IMR-90 (cell line): ENCODE measurements at regions not wholly inside any gene's neighbourhood (a gene's known extent, or its start where the extent isn't known, plus 50 kb on each side); places are given as distances from the start of the nearest gene placed in this dataset.

Experiments
- ATAC-seq: fragments of 200-7000 bp; cut with Tn5 transposase; 2 replicates; pipeline ENCODE4 v1.9.1; 2020; ENCODE audit warnings: low read depth, mild to moderate bottlenecking, moderate library complexity
- BruUV-seq: library from RNA; stranded (reverse); fragments of 400-500 nt; replicated peaks from 2 replicates; lab custom pipeline; 2021; lab: Mats Ljungman, UMichigan
- CTCF ChIA-PET: fragments of 300-600 bp; formaldehyde crosslinking; extraction: SDS; loops from one replicate; lab custom pipeline; 2021; ENCODE audit warnings: antibody characterized with exemption; lab: Yijun Ruan, JAX
- POLR2A ChIA-PET: fragments of 300-600 bp; sonication (Branson Sonifier 250); formaldehyde crosslinking; loops from one replicate; lab custom pipeline; 2022; ENCODE audit warnings: antibody characterized with exemption; ENCODE audit not compliant: unreplicated experiment; lab: Charles Lee
- DNase-seq: peaks from one replicate; pipeline ENCODE4 v3.0.0; 2013
- H2AFZ ChIP-seq: replicated peaks from 2 replicates; pipeline ENCODE3; 2013; ENCODE audit warnings: low read length, mild to moderate bottlenecking; ENCODE audit not compliant: poor library complexity
- H2AK5ac ChIP-seq: 2 replicates; pipeline ENCODE4 v1.6.1; 2013; ENCODE audit warnings: low read depth, low read length, inconsistent platforms
- H2AK9ac ChIP-seq: replicated peaks from 2 replicates; pipeline ENCODE3; 2013; ENCODE audit warnings: mild to moderate bottlenecking, low read depth, low read length, moderate library complexity; ENCODE audit not compliant: poor library complexity
- H2BK120ac ChIP-seq: 2 replicates; pipeline ENCODE4 v1.6.1; 2013; ENCODE audit warnings: low read depth, low read length, inconsistent platforms
- H2BK15ac ChIP-seq: 3 replicates; pipeline ENCODE4 v1.6.1; 2013; ENCODE audit warnings: low read depth, low read length, inconsistent platforms
- H2BK20ac ChIP-seq: 2 replicates; pipeline ENCODE4 v1.6.1; 2013; ENCODE audit warnings: low read depth, mild to moderate bottlenecking, inconsistent platforms, low read length, moderate library complexity
- H2BK5ac ChIP-seq: 2 replicates; pipeline ENCODE4 v1.6.1; 2013; ENCODE audit warnings: mild to moderate bottlenecking, low read depth, low read length, inconsistent platforms; ENCODE audit not compliant: poor library complexity, severe bottlenecking
- H3K14ac ChIP-seq: replicated peaks from 2 replicates; pipeline ENCODE4 v1.6.1; 2013; ENCODE audit warnings: low read depth, low read length, inconsistent platforms
- H3K18ac ChIP-seq: 2 replicates; pipeline ENCODE4 v1.6.1; 2013; ENCODE audit warnings: low read depth, low read length, control low read depth
- H3K23ac ChIP-seq: 2 replicates; pipeline ENCODE4 v1.6.1; 2013; ENCODE audit warnings: low read depth, low read length, inconsistent platforms
- H3K27ac ChIP-seq: 2 replicates; pipeline ENCODE4 v1.5.1; 2013; ENCODE audit warnings: mild to moderate bottlenecking, control low read depth, low read length; ENCODE audit not compliant: insufficient read depth
- H3K27me3 ChIP-seq: 2 replicates; pipeline ENCODE4 v1.6.1; 2013; ENCODE audit warnings: low read length; ENCODE audit not compliant: control insufficient read depth, insufficient read depth
- H3K36me3 ChIP-seq: 2 replicates; pipeline ENCODE4 v1.6.1; 2013; ENCODE audit warnings: low read length, mixed read lengths; ENCODE audit not compliant: control insufficient read depth, insufficient read depth
- H3K4ac ChIP-seq: 2 replicates; pipeline ENCODE4 v1.6.1; 2013; ENCODE audit warnings: low read depth, low read length, inconsistent platforms
- H3K4me1 ChIP-seq: 2 replicates; pipeline ENCODE4 v1.6.1; 2013; ENCODE audit warnings: low read length, mixed read lengths; ENCODE audit not compliant: control insufficient read depth, insufficient read depth
- H3K4me2 ChIP-seq: 2 replicates; pipeline ENCODE4 v1.6.1; 2013; ENCODE audit warnings: low read depth, mild to moderate bottlenecking, control low read depth, low read length, moderate library complexity
- H3K4me3 ChIP-seq: 2 replicates; pipeline ENCODE4 v1.5.1; 2013; ENCODE audit warnings: low read depth, mild to moderate bottlenecking, control low read depth, low read length, moderate library complexity; ENCODE audit not compliant: insufficient read depth
- H3K56ac ChIP-seq: 2 replicates; pipeline ENCODE4 v1.6.1; 2013; ENCODE audit warnings: low read length, inconsistent platforms; ENCODE audit not compliant: insufficient read depth; ENCODE audit errors: extremely low read depth
- H3K79me1 ChIP-seq, 2 experiments: 2 replicates each; pipeline ENCODE4 v1.6.1; 2013; ENCODE audit warnings: low read length in 2 of 2, inconsistent platforms in 1 of 2, low read depth in 1 of 2
- H3K9ac ChIP-seq: 2 replicates; pipeline ENCODE4 v1.6.1; 2013; ENCODE audit warnings: low read depth, low read length, control low read depth
- H3K9me1 ChIP-seq: 2 replicates; pipeline ENCODE4 v1.6.1; 2013; ENCODE audit warnings: low read length, inconsistent platforms; ENCODE audit not compliant: insufficient read depth
- H3K9me3 ChIP-seq: 2 replicates; pipeline ENCODE4 v1.6.1; 2013; ENCODE audit warnings: low read length; ENCODE audit not compliant: control insufficient read depth, insufficient read depth
- H4K20me1 ChIP-seq: 2 replicates; pipeline ENCODE4 v1.6.1; 2013; ENCODE audit warnings: low read length, inconsistent platforms; ENCODE audit not compliant: insufficient read depth
- H4K5ac ChIP-seq: 2 replicates; pipeline ENCODE4 v1.6.1; 2013; ENCODE audit warnings: mild to moderate bottlenecking, low read depth, low read length, control low read depth
- H4K8ac ChIP-seq, 2 experiments: 2 replicates each; pipeline ENCODE4 v1.6.1; 2013; ENCODE audit warnings: low read depth in 2 of 2, low read length in 2 of 2, control low read depth in 1 of 2, inconsistent platforms in 1 of 2
- H4K91ac ChIP-seq: 2 replicates; pipeline ENCODE4 v1.6.1; 2013; ENCODE audit warnings: low read depth, low read length, inconsistent platforms; ENCODE audit not compliant: insufficient read depth
- FOS ChIP-seq: fragments of 150-350 bp; IDR thresholded peaks from 2 replicates; pipeline ENCODE4 v1.6.1; 2016; ENCODE audit warnings: low read depth, low read length
- MAZ ChIP-seq: IDR thresholded peaks from 2 replicates; pipeline ENCODE4 v1.6.1; 2012; ENCODE audit warnings: low read depth, mild to moderate bottlenecking, low read length, improper control_type of control experiment, moderate library complexity, borderline replicate concordance
- NFE2L2 ChIP-seq: fragments of 150-350 bp; IDR thresholded peaks from 2 replicates; pipeline ENCODE4 v1.6.1; 2016; ENCODE audit warnings: low read depth, mild to moderate bottlenecking, low read length
- POLR2A ChIP-seq: IDR thresholded peaks from 2 replicates; pipeline ENCODE4 v1.6.1; 2012; ENCODE audit warnings: mild to moderate bottlenecking, low read depth, low read length
- RCOR1 ChIP-seq: IDR thresholded peaks from 2 replicates; pipeline ENCODE4 v1.6.1; 2012; ENCODE audit warnings: mild to moderate bottlenecking, low read length, improper control_type of control experiment; ENCODE audit not compliant: insufficient replicate concordance
- SMC3 ChIP-seq: fragments of 150-350 bp; IDR thresholded peaks from 2 replicates; pipeline ENCODE4 v1.6.1; 2016; ENCODE audit warnings: low read depth, mild to moderate bottlenecking, antibody characterized with exemption, low read length, moderate library complexity
- WGBS, 2 experiments: methylation state at CpG; one replicate each; pipeline versions ENCODE4 v1.1.5 to v1.1.7; 2013; ENCODE audit warnings: missing lambda C conversion rate in 2 of 2; ENCODE audit not compliant: insufficient read length in 1 of 2; ENCODE audit errors: extremely low coverage in 2 of 2; 5-methylcytosine and 5-hydroxymethylcytosine counted together
- dilution Hi-C: fragments of 300-500 bp; cut with HindIII; formaldehyde crosslinking; loops from one replicate; pipeline ENCODE4 v1.14.3; 2018; ENCODE audit warnings: low sequenced_read_pairs; ENCODE audit not compliant: unreplicated experiment
- in situ Hi-C: fragments of 300-500 bp; cut with MboI; formaldehyde crosslinking; loops from 3 replicates; pipeline ENCODE4 v1.14.3; 2019; ENCODE audit warnings: low sequenced_read_pairs, inconsistent platforms, mixed read lengths
- intact Hi-C: fragments of 100-400 bp; cut with micrococcal nuclease; formaldehyde crosslinking; loops from 2 replicates; pipeline ENCODE4 v1.10.0; 2022

DNA sequence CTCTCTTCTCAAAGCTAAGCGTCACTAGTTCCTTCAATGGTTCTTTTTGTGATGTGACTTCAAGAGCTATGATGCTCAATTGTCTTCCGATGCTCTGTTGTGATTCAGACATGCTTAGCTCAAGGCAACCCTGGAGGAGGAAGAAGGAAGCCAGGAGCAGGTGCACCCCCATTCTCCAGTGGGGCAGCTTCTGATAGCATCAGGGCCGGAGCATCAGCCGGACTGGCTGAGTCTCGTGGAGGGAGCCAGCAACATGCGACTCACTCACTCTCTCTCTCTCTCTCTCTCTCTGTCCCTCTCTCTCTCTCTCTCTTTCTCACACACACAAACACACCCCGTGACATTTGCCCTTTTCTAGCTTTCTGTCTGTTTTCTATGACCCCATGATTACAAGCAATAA lies 140.2 kb downstream of the HSD17B3 start:
- no peaks in the 10 kb centered on the region for H3K9me1 ChIP-seq
- no peak overlapping the region for H2AK5ac ChIP-seq
- 70% methylated on average over 2 of the region's 7 CpGs; no CpG with 5 or more reads in 1 of the 2 experiments for WGBS, 2 experiments
- no peak overlapping the region for H4K8ac ChIP-seq
- ChIA-PET POLR2A (no interaction called here), CTCF (no interaction called here)
- H3K4me3 ChIP-seq, result no peak overlapping the region
- no peaks in the 10 kb centered on the region for H4K20me1 ChIP-seq
- no peak overlapping the region for H3K18ac ChIP-seq
- no peak overlapping the region for H2AK9ac ChIP-seq
- no peak overlapping the region for H3K9ac ChIP-seq
- no peak overlapping the region for H3K4ac ChIP-seq
- intact Hi-C loops, result no loop called here
- H2AFZ ChIP-seq, result no peak overlapping the region
- H3K79me1 ChIP-seq, result no peaks in the 10 kb centered on the region
- ATAC-seq, result no peak
- H3K14ac ChIP-seq, result no peak overlapping the region
- no peak overlapping the region for H2BK5ac ChIP-seq
- H3K36me3 ChIP-seq, result no peaks in the 10 kb centered on the region
- no peak overlapping the region for H4K5ac ChIP-seq
- no peak for TF ChIP-seq POLR2A
- TF ChIP-seq NFE2L2, result no peak
- TF ChIP-seq RCOR1, result no peak
- no peak for TF ChIP-seq SMC3
- TF ChIP-seq MAZ, result no peak
- no peak for TF ChIP-seq FOS
- H3K56ac ChIP-seq, result no peak overlapping the region
- in situ Hi-C loops, result no loop called here
- no peaks in the 10 kb centered on the region for H3K4me1 ChIP-seq
- H3K27ac ChIP-seq, result no peak overlapping the region
- H2BK120ac ChIP-seq, result no peak overlapping the region
- no peak overlapping the region for H3K4me2 ChIP-seq
- dilution Hi-C loops, result no loop called here
- no peak overlapping the region for H2BK20ac ChIP-seq
- H3K9me3 ChIP-seq, result no peaks in the 10 kb centered on the region; the same call in 1 of the 2 replicates
- peaks cover 27% of the 10 kb centered on the region for H3K27me3 ChIP-seq
- DNase-seq, result no peak
- H4K91ac ChIP-seq, result no peak overlapping the region
- no peak overlapping the region for H2BK15ac ChIP-seq
- no peak overlapping the region for H3K23ac ChIP-seq
- BruUV-seq, result no TSS peak
